IMR-90 (cell line): ENCODE measurements at regions not wholly inside any gene's neighbourhood (a gene's known extent, or its start where the extent isn't known, plus 50 kb on each side); places are given as distances from the start of the nearest gene placed in this dataset.
"Not testable (repeated sequence)": the region's sequence is repeated elsewhere in the genome, so short reads cannot be mapped to it uniquely, and the experiment has no call there.

ENCODE experiments used
- ATAC-seq: fragments of 200-7000 bp; cut with Tn5 transposase; 2 replicates; pipeline ENCODE4 v1.9.1; 2020; ENCODE audit warnings: low read depth, mild to moderate bottlenecking, moderate library complexity
- BruUV-seq: library from RNA; stranded (reverse); fragments of 400-500 nt; replicated peaks from 2 replicates; lab custom pipeline; 2021; lab: Mats Ljungman, UMichigan
- CTCF ChIA-PET: fragments of 300-600 bp; formaldehyde crosslinking; extraction: SDS; loops from one replicate; lab custom pipeline; 2021; ENCODE audit warnings: antibody characterized with exemption; lab: Yijun Ruan, JAX
- POLR2A ChIA-PET: fragments of 300-600 bp; sonication (Branson Sonifier 250); formaldehyde crosslinking; loops from one replicate; lab custom pipeline; 2022; ENCODE audit warnings: antibody characterized with exemption; ENCODE audit not compliant: unreplicated experiment; lab: Charles Lee
- DNase-seq: peaks from one replicate; pipeline ENCODE4 v3.0.0; 2013
- H2AFZ ChIP-seq: replicated peaks from 2 replicates; pipeline ENCODE3; 2013; ENCODE audit warnings: low read length, mild to moderate bottlenecking; ENCODE audit not compliant: poor library complexity
- H2AK5ac ChIP-seq: 2 replicates; pipeline ENCODE4 v1.6.1; 2013; ENCODE audit warnings: low read depth, low read length, inconsistent platforms
- H2AK9ac ChIP-seq: replicated peaks from 2 replicates; pipeline ENCODE3; 2013; ENCODE audit warnings: mild to moderate bottlenecking, low read depth, low read length, moderate library complexity; ENCODE audit not compliant: poor library complexity
- H2BK120ac ChIP-seq: 2 replicates; pipeline ENCODE4 v1.6.1; 2013; ENCODE audit warnings: low read depth, low read length, inconsistent platforms
- H2BK15ac ChIP-seq: 3 replicates; pipeline ENCODE4 v1.6.1; 2013; ENCODE audit warnings: low read depth, low read length, inconsistent platforms
- H2BK20ac ChIP-seq: 2 replicates; pipeline ENCODE4 v1.6.1; 2013; ENCODE audit warnings: low read depth, mild to moderate bottlenecking, inconsistent platforms, low read length, moderate library complexity
- H2BK5ac ChIP-seq: 2 replicates; pipeline ENCODE4 v1.6.1; 2013; ENCODE audit warnings: mild to moderate bottlenecking, low read depth, low read length, inconsistent platforms; ENCODE audit not compliant: poor library complexity, severe bottlenecking
- H3K14ac ChIP-seq: replicated peaks from 2 replicates; pipeline ENCODE4 v1.6.1; 2013; ENCODE audit warnings: low read depth, low read length, inconsistent platforms
- H3K18ac ChIP-seq: 2 replicates; pipeline ENCODE4 v1.6.1; 2013; ENCODE audit warnings: low read depth, low read length, control low read depth
- H3K23ac ChIP-seq: 2 replicates; pipeline ENCODE4 v1.6.1; 2013; ENCODE audit warnings: low read depth, low read length, inconsistent platforms
- H3K27ac ChIP-seq: 2 replicates; pipeline ENCODE4 v1.5.1; 2013; ENCODE audit warnings: mild to moderate bottlenecking, control low read depth, low read length; ENCODE audit not compliant: insufficient read depth
- H3K27me3 ChIP-seq: 2 replicates; pipeline ENCODE4 v1.6.1; 2013; ENCODE audit warnings: low read length; ENCODE audit not compliant: control insufficient read depth, insufficient read depth
- H3K36me3 ChIP-seq: 2 replicates; pipeline ENCODE4 v1.6.1; 2013; ENCODE audit warnings: low read length, mixed read lengths; ENCODE audit not compliant: control insufficient read depth, insufficient read depth
- H3K4ac ChIP-seq: 2 replicates; pipeline ENCODE4 v1.6.1; 2013; ENCODE audit warnings: low read depth, low read length, inconsistent platforms
- H3K4me1 ChIP-seq: 2 replicates; pipeline ENCODE4 v1.6.1; 2013; ENCODE audit warnings: low read length, mixed read lengths; ENCODE audit not compliant: control insufficient read depth, insufficient read depth
- H3K4me2 ChIP-seq: 2 replicates; pipeline ENCODE4 v1.6.1; 2013; ENCODE audit warnings: low read depth, mild to moderate bottlenecking, control low read depth, low read length, moderate library complexity
- H3K4me3 ChIP-seq: 2 replicates; pipeline ENCODE4 v1.5.1; 2013; ENCODE audit warnings: low read depth, mild to moderate bottlenecking, control low read depth, low read length, moderate library complexity; ENCODE audit not compliant: insufficient read depth
- H3K56ac ChIP-seq: 2 replicates; pipeline ENCODE4 v1.6.1; 2013; ENCODE audit warnings: low read length, inconsistent platforms; ENCODE audit not compliant: insufficient read depth; ENCODE audit errors: extremely low read depth
- H3K79me1 ChIP-seq, 2 experiments: 2 replicates each; pipeline ENCODE4 v1.6.1; 2013; ENCODE audit warnings: low read length in 2 of 2, inconsistent platforms in 1 of 2, low read depth in 1 of 2
- H3K9ac ChIP-seq: 2 replicates; pipeline ENCODE4 v1.6.1; 2013; ENCODE audit warnings: low read depth, low read length, control low read depth
- H3K9me1 ChIP-seq: 2 replicates; pipeline ENCODE4 v1.6.1; 2013; ENCODE audit warnings: low read length, inconsistent platforms; ENCODE audit not compliant: insufficient read depth
- H3K9me3 ChIP-seq: 2 replicates; pipeline ENCODE4 v1.6.1; 2013; ENCODE audit warnings: low read length; ENCODE audit not compliant: control insufficient read depth, insufficient read depth
- H4K20me1 ChIP-seq: 2 replicates; pipeline ENCODE4 v1.6.1; 2013; ENCODE audit warnings: low read length, inconsistent platforms; ENCODE audit not compliant: insufficient read depth
- H4K5ac ChIP-seq: 2 replicates; pipeline ENCODE4 v1.6.1; 2013; ENCODE audit warnings: mild to moderate bottlenecking, low read depth, low read length, control low read depth
- H4K8ac ChIP-seq, 2 experiments: 2 replicates each; pipeline ENCODE4 v1.6.1; 2013; ENCODE audit warnings: low read depth in 2 of 2, low read length in 2 of 2, control low read depth in 1 of 2, inconsistent platforms in 1 of 2
- H4K91ac ChIP-seq: 2 replicates; pipeline ENCODE4 v1.6.1; 2013; ENCODE audit warnings: low read depth, low read length, inconsistent platforms; ENCODE audit not compliant: insufficient read depth
- WGBS, 2 experiments: methylation state at CpG; one replicate each; pipeline versions ENCODE4 v1.1.5 to v1.1.7; 2013; ENCODE audit warnings: missing lambda C conversion rate in 2 of 2; ENCODE audit not compliant: insufficient read length in 1 of 2; ENCODE audit errors: extremely low coverage in 2 of 2; 5-methylcytosine and 5-hydroxymethylcytosine counted together
- dilution Hi-C: fragments of 300-500 bp; cut with HindIII; formaldehyde crosslinking; loops from one replicate; pipeline ENCODE4 v1.14.3; 2018; ENCODE audit warnings: low sequenced_read_pairs; ENCODE audit not compliant: unreplicated experiment
- in situ Hi-C: fragments of 300-500 bp; cut with MboI; formaldehyde crosslinking; loops from 3 replicates; pipeline ENCODE4 v1.14.3; 2019; ENCODE audit warnings: low sequenced_read_pairs, inconsistent platforms, mixed read lengths
- intact Hi-C: fragments of 100-400 bp; cut with micrococcal nuclease; formaldehyde crosslinking; loops from 2 replicates; pipeline ENCODE4 v1.10.0; 2022

GRCh38 chr14:105720852-105721601 is 194.6 kb downstream of the TMEM121 start:
- intact Hi-C loops, result not testable (repeated sequence)

GRCh38 chr14:105721602-105721970 is 195.2 kb downstream of the TMEM121 start:
- H3K79me1 ChIP-seq, H3K18ac ChIP-seq, DNase-seq, H3K9ac ChIP-seq, H3K27ac ChIP-seq, H3K23ac ChIP-seq, CTCF ChIA-PET, dilution Hi-C loops, H3K9me1 ChIP-seq, H2BK120ac ChIP-seq, H3K9me3 ChIP-seq, H4K20me1 ChIP-seq, H3K56ac ChIP-seq, H2BK15ac ChIP-seq, H3K4me3 ChIP-seq, H3K36me3 ChIP-seq, H3K4me1 ChIP-seq, H2BK20ac ChIP-seq, H2AFZ ChIP-seq, H4K8ac ChIP-seq, H3K14ac ChIP-seq, H3K4me2 ChIP-seq, H4K5ac ChIP-seq, POLR2A ChIA-PET, BruUV-seq, intact Hi-C loops, H4K91ac ChIP-seq, H3K4ac ChIP-seq, H2AK9ac ChIP-seq, H2BK5ac ChIP-seq, in situ Hi-C loops, ATAC-seq, H3K27me3 ChIP-seq, H2AK5ac ChIP-seq: not testable (repeated sequence)
- 80% methylated on average over 1 of the region's 17 CpGs; no CpG with 5 or more reads in 1 of the 2 experiments for WGBS, 2 experiments

More at GRCh38 chr14:105720852-105721601, 194.6 kb downstream of the TMEM121 start:
- H3K79me1 ChIP-seq, H3K27ac ChIP-seq, H4K91ac ChIP-seq, H3K23ac ChIP-seq, H2BK15ac ChIP-seq, H4K5ac ChIP-seq, H3K18ac ChIP-seq, CTCF ChIA-PET, H3K4ac ChIP-seq, H3K9me1 ChIP-seq, H2AK5ac ChIP-seq, H3K14ac ChIP-seq, H3K36me3 ChIP-seq, H3K9ac ChIP-seq, H3K27me3 ChIP-seq, H3K9me3 ChIP-seq, BruUV-seq, DNase-seq, in situ Hi-C loops, dilution Hi-C loops, H4K20me1 ChIP-seq, ATAC-seq, H3K56ac ChIP-seq, H3K4me1 ChIP-seq, H2BK5ac ChIP-seq, H4K8ac ChIP-seq, H3K4me3 ChIP-seq, H2AFZ ChIP-seq, H2AK9ac ChIP-seq, H2BK20ac ChIP-seq, POLR2A ChIA-PET, H2BK120ac ChIP-seq, H3K4me2 ChIP-seq: not testable (repeated sequence)
- no CpG with 5 or more reads among the region's 23 CpGs for WGBS, 2 experiments
